HCT116 (cell line): ENCODE measurements at regions not wholly inside any gene's neighbourhood (a gene's known extent, or its start where the extent isn't known, plus 50 kb on each side); places are given as distances from the start of the nearest gene placed in this dataset.

Experiments
- ATAC-seq: fragments of 200-7000 bp; cut with Tn5 transposase; 2 replicates; pipeline ENCODE4 v1.9.1; 2020; ENCODE audit warnings: mild to moderate bottlenecking, moderate library complexity
- BruUV-seq: library from RNA; stranded (reverse); fragments of 400-500 nt; replicated peaks from 2 replicates; lab custom pipeline; 2021; lab: Mats Ljungman, UMichigan
- CTCF ChIA-PET: fragments of 300-600 bp; sonication (Branson Sonifier 250); formaldehyde crosslinking; loops from one replicate; lab custom pipeline; 2021; ENCODE audit warnings: antibody characterized with exemption; lab: Charles Lee
- POLR2A ChIA-PET: fragments of 300-600, 350-600 bp; sonication (Branson Sonifier 250); formaldehyde crosslinking; loops from one replicate; lab custom pipeline; 2021; ENCODE audit warnings: antibody characterized with exemption; lab: Charles Lee
- RAD21 ChIA-PET, 2 experiments: fragments of 300-600 bp; sonication (Branson Sonifier 250); formaldehyde crosslinking; loops; one replicate each; lab custom pipeline; 2023; ENCODE audit warnings: low total read pairs in 2 of 2; ENCODE audit not compliant: uncharacterized antibody in 2 of 2, unreplicated experiment in 2 of 2, low non-redundant PET in 1 of 2; lab: Charles Lee
- DNase-seq: peaks from one replicate; pipeline ENCODE4 v3.0.0-alpha.2; 2010; ENCODE audit warnings: low read depth, low spot score
- H2AFZ ChIP-seq: fragments of 200-600 bp; shearing (Covaris generic), sonication (generic); 2 replicates; pipeline ENCODE4 v1.6.1; 2017; ENCODE audit warnings: low read depth, mixed run types, mixed read lengths, antibody characterized with exemption, low read length; ENCODE audit not compliant: poor library complexity, severe bottlenecking
- H3K27ac ChIP-seq: 2 replicates; pipeline ENCODE4 v1.5.1; 2012; ENCODE audit warnings: low read depth, low read length
- H3K27me3 ChIP-seq: fragments of 200-600 bp; sonication (generic); 2 replicates; pipeline ENCODE4 v1.6.1; 2016; ENCODE audit warnings: mixed run types, low read length, mixed read lengths; ENCODE audit not compliant: insufficient read depth
- H3K36me3 ChIP-seq, 2 experiments: fragments of 200-500 bp in 1 of 2; fragments of 200-600 bp in 1 of 2; sonication (Bioruptor generic) in 1 of 2; sonication (generic) in 1 of 2; 2 replicates each; pipeline versions ENCODE4 v1.5.1 to v1.6.1; 2014 to 2016; ENCODE audit warnings: low read length in 2 of 2, inconsistent platforms in 1 of 2, mixed read lengths in 1 of 2, mixed run types in 1 of 2; ENCODE audit not compliant: insufficient read depth in 2 of 2, control insufficient read depth in 1 of 2
- H3K4me1 ChIP-seq, 2 experiments: fragments of 200-600 bp in 1 of 2; sonication (generic) in 1 of 2; 2 replicates each; pipeline versions ENCODE4 v1.5.1 to v1.6.1; 2012 to 2017; ENCODE audit warnings: low read length in 2 of 2, inconsistent platforms in 1 of 2, mild to moderate bottlenecking in 1 of 2, mixed read lengths in 1 of 2, mixed run types in 1 of 2, moderate library complexity in 1 of 2; ENCODE audit not compliant: insufficient read depth in 2 of 2, control insufficient read depth in 1 of 2
- H3K4me2 ChIP-seq: fragments of 200-600 bp; sonication (generic); 2 replicates; pipeline ENCODE4 v1.6.1; 2017; ENCODE audit warnings: mixed run types, low read length, mixed read lengths
- H3K4me3 ChIP-seq, 2 experiments: fragments of 200-600 bp in 1 of 2; sonication (generic) in 1 of 2; replicated peaks in 1 of 2; 2 replicates each; pipeline ENCODE4 v1.5.1; 2011 to 2016; ENCODE audit warnings: low read length in 2 of 2, control low read depth in 1 of 2, low read depth in 1 of 2, mild to moderate bottlenecking in 1 of 2, mixed read lengths in 1 of 2, mixed run types in 1 of 2
- H3K79me2 ChIP-seq: fragments of 200-600 bp; sonication (generic); 2 replicates; pipeline ENCODE4 v1.6.1; 2017; ENCODE audit warnings: mild to moderate bottlenecking, mixed run types, low read length, moderate library complexity, mixed read lengths; ENCODE audit not compliant: insufficient read depth
- H3K9ac ChIP-seq: fragments of 200-600 bp; sonication (generic); 2 replicates; pipeline ENCODE4 v1.6.1; 2016; ENCODE audit warnings: low read length, mixed read lengths
- H3K9me2 ChIP-seq: fragments of 200-600 bp; sonication (generic), shearing (Covaris generic); 2 replicates; pipeline ENCODE4 v1.6.1; 2017; ENCODE audit warnings: mixed run types, mild to moderate bottlenecking, moderate library complexity; ENCODE audit not compliant: insufficient read depth
- H3K9me3 ChIP-seq, 2 experiments: fragments of 200-500 bp in 1 of 2; fragments of 200-600 bp in 1 of 2; sonication (Bioruptor generic) in 1 of 2; sonication (generic) in 1 of 2; 2 replicates each; pipeline ENCODE4 v1.6.1; 2014 to 2017; ENCODE audit warnings: low read length in 2 of 2, mixed read lengths in 2 of 2, inconsistent platforms in 1 of 2, low read depth in 1 of 2, mild to moderate bottlenecking in 1 of 2, mixed run types in 1 of 2, moderate library complexity in 1 of 2; ENCODE audit not compliant: control insufficient read depth in 1 of 2, insufficient read depth in 1 of 2
- H4K20me1 ChIP-seq: fragments of 200-600 bp; sonication (generic), shearing (Covaris generic); 2 replicates; pipeline ENCODE4 v1.6.1; 2017; ENCODE audit warnings: mixed run types, mild to moderate bottlenecking, moderate library complexity; ENCODE audit not compliant: insufficient read depth
- CBX3 ChIP-seq: IDR thresholded peaks from 2 replicates; pipeline ENCODE4 v1.6.1; 2012; ENCODE audit warnings: low read depth
- CEBPB ChIP-seq: IDR thresholded peaks from 2 replicates; pipeline ENCODE4 v1.6.1; 2012; ENCODE audit warnings: low read depth
- EGR1 ChIP-seq: IDR thresholded peaks from 2 replicates; pipeline ENCODE4 v1.6.1; 2012; ENCODE audit warnings: low read depth
- ELF1 ChIP-seq: IDR thresholded peaks from 2 replicates; pipeline ENCODE4 v1.6.1; 2012; ENCODE audit warnings: low read depth, borderline replicate concordance
- EZH2 ChIP-seq: fragments of 200-600 bp; sonication (generic); IDR thresholded peaks from 2 replicates; pipeline ENCODE4 v1.6.1; 2017; ENCODE audit warnings: antibody characterized with exemption, mixed run types
- EZH2phosphoT487 ChIP-seq: fragments of 200-600 bp; IDR thresholded peaks from 2 replicates; pipeline ENCODE4 v1.6.1; 2018; ENCODE audit warnings: antibody characterized with exemption, borderline replicate concordance
- FOSL1 ChIP-seq: IDR thresholded peaks from 2 replicates; pipeline ENCODE4 v1.6.1; 2012; ENCODE audit warnings: low read depth
- JUND ChIP-seq: IDR thresholded peaks from 2 replicates; pipeline ENCODE4 v1.6.1; 2012
- POLR2A ChIP-seq: IDR thresholded peaks from 2 replicates; pipeline ENCODE4 v1.7.0; 2011; ENCODE audit warnings: borderline replicate concordance; ENCODE audit not compliant: insufficient read depth, insufficient read length; ENCODE audit errors: extremely low read depth
- POLR2AphosphoS5 ChIP-seq: IDR thresholded peaks from 2 replicates; pipeline ENCODE4 v1.6.1; 2011; ENCODE audit warnings: mild to moderate bottlenecking, low read depth, low read length, moderate library complexity
- SP1 ChIP-seq: IDR thresholded peaks from 2 replicates; pipeline ENCODE4 v1.6.1; 2012; ENCODE audit warnings: low read depth
- SRF ChIP-seq: IDR thresholded peaks from 2 replicates; pipeline ENCODE4 v1.6.1; 2012; ENCODE audit warnings: low read depth
- TCF7L2 ChIP-seq: IDR thresholded peaks from 2 replicates; pipeline ENCODE4 v1.7.0; 2011; ENCODE audit warnings: borderline replicate concordance, inconsistent platforms; ENCODE audit not compliant: insufficient read depth, insufficient read length; ENCODE audit errors: extremely low read depth
- YY1 ChIP-seq: IDR thresholded peaks from 2 replicates; pipeline ENCODE4 v1.6.1; 2011; ENCODE audit warnings: low read length, low read depth, moderate library complexity, mild to moderate bottlenecking; ENCODE audit not compliant: insufficient replicate concordance; ENCODE audit errors: extremely low read depth
- ZFX ChIP-seq: fragments of 450-650 bp; IDR thresholded peaks from 2 replicates; pipeline ENCODE4 v1.6.1; 2017
- ZNF274 ChIP-seq: fragments of 200-500 bp; sonication (Bioruptor generic); IDR thresholded peaks from 2 replicates; pipeline ENCODE4 v1.6.1; 2014; ENCODE audit warnings: mild to moderate bottlenecking, low read depth, low read length, inconsistent platforms
- intact Hi-C: fragments of 100-400 bp; cut with micrococcal nuclease; formaldehyde crosslinking; loops from 2 replicates; pipeline ENCODE4 v1.10.0; 2022
- TF ChIP-seq, protein P1 (sequence below): IDR thresholded peaks from 2 replicates; pipeline ENCODE4 v1.6.1; 2012; ENCODE audit warnings: low read depth
- TF ChIP-seq, protein P2 (sequence below): IDR thresholded peaks from 2 replicates; pipeline ENCODE4 v1.6.1; 2012
- TF ChIP-seq, protein P3 (sequence below): IDR thresholded peaks from 2 replicates; pipeline ENCODE4 v1.6.1; 2011; ENCODE audit warnings: mild to moderate bottlenecking, low read length, moderate library complexity; ENCODE audit not compliant: insufficient replicate concordance; ENCODE audit errors: extremely low read depth

DNA sequence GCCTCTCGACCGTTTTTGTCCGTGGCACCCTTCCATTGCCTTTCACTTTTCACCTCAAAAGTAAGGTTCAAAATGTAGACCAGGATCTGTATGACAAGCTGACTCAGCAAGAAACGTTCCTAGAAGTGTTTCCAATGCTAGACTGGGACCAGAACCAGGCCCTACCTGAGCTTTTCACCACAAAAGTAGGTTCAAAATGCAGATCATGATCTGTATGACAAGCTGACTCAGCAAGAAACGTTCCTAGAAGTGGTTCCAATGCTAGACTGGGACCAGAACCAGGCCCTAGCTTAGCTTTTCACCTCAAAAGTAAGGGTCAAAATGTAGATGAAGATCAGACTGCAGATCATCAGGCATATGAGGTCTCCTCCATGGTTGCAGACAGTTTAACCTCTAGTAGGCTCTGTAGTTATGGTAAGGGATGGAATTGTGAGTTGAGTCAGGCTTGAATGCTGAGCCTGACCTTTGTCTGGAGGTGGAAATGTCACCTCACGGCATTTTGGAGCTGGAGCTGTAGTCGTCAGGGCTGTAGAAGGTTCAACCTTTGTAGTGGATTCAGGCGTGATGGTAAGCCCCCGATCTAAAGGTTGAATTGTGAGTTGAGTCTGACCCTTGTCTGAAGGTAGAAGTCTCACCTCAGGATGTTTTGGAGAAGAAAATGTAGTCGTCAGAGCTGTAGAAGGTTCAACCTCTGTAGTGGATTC is 50.2 kb upstream of the TMEM97 start:
- ChIA-PET POLR2A (interaction anchor here (1.4 kb wide), 1 partner anchor 13 kb away, joined by 3 read pairs; no protein-coding TSS in a partner anchor), CTCF (interaction anchor here (1.5 kb wide), 1 partner anchor 17 kb away, joined by 3 read pairs; no protein-coding TSS in a partner anchor), RAD21 (no interaction called here)
- H4K20me1 ChIP-seq = no peaks in the 10 kb centered on the region
- ATAC-seq (no peak), DNase-seq (no peak)
- H3K4me1 ChIP-seq = no peaks in the 10 kb centered on the region; a peak in 1 of 4 replicates
- peaks cover 0 to 10% of the 10 kb centered on the region in 2 experiments; a peak in 1 of 4 replicates for H3K9me3 ChIP-seq
- no TSS peak for BruUV-seq
- no peaks in the 10 kb centered on the region for H3K36me3 ChIP-seq
- intact Hi-C loops = no loop called here
- TF ChIP-seq JUND = no peak
- no peak for TF ChIP-seq ELF1
- TF ChIP-seq CEBPB = no peak
- no peak for TF ChIP-seq TCF7L2
- TF ChIP-seq POLR2A = no peak
- TF ChIP-seq EZH2phosphoT487 = no peak
- TF ChIP-seq ZFX = no peak
- TF ChIP-seq, protein P1, sequence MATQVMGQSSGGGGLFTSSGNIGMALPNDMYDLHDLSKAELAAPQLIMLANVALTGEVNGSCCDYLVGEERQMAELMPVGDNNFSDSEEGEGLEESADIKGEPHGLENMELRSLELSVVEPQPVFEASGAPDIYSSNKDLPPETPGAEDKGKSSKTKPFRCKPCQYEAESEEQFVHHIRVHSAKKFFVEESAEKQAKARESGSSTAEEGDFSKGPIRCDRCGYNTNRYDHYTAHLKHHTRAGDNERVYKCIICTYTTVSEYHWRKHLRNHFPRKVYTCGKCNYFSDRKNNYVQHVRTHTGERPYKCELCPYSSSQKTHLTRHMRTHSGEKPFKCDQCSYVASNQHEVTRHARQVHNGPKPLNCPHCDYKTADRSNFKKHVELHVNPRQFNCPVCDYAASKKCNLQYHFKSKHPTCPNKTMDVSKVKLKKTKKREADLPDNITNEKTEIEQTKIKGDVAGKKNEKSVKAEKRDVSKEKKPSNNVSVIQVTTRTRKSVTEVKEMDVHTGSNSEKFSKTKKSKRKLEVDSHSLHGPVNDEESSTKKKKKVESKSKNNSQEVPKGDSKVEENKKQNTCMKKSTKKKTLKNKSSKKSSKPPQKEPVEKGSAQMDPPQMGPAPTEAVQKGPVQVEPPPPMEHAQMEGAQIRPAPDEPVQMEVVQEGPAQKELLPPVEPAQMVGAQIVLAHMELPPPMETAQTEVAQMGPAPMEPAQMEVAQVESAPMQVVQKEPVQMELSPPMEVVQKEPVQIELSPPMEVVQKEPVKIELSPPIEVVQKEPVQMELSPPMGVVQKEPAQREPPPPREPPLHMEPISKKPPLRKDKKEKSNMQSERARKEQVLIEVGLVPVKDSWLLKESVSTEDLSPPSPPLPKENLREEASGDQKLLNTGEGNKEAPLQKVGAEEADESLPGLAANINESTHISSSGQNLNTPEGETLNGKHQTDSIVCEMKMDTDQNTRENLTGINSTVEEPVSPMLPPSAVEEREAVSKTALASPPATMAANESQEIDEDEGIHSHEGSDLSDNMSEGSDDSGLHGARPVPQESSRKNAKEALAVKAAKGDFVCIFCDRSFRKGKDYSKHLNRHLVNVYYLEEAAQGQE = no peak
- TF ChIP-seq ZNF274 = no peak
- TF ChIP-seq YY1 = no peak
- TF ChIP-seq SRF = no peak
- no peak for TF ChIP-seq POLR2AphosphoS5
- TF ChIP-seq, protein P2, sequence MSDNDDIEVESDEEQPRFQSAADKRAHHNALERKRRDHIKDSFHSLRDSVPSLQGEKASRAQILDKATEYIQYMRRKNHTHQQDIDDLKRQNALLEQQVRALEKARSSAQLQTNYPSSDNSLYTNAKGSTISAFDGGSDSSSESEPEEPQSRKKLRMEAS = no peak
- TF ChIP-seq EGR1 = no peak
- TF ChIP-seq SP1 = no peak
- TF ChIP-seq FOSL1 = no peak
- no peak for TF ChIP-seq CBX3
- no peak for TF ChIP-seq EZH2
- TF ChIP-seq, protein P3, sequence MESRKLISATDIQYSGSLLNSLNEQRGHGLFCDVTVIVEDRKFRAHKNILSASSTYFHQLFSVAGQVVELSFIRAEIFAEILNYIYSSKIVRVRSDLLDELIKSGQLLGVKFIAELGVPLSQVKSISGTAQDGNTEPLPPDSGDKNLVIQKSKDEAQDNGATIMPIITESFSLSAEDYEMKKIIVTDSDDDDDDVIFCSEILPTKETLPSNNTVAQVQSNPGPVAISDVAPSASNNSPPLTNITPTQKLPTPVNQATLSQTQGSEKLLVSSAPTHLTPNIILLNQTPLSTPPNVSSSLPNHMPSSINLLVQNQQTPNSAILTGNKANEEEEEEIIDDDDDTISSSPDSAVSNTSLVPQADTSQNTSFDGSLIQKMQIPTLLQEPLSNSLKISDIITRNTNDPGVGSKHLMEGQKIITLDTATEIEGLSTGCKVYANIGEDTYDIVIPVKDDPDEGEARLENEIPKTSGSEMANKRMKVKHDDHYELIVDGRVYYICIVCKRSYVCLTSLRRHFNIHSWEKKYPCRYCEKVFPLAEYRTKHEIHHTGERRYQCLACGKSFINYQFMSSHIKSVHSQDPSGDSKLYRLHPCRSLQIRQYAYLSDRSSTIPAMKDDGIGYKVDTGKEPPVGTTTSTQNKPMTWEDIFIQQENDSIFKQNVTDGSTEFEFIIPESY = no peak
- no peaks in the 10 kb centered on the region for H3K27me3 ChIP-seq
- no peaks in the 10 kb centered on the region for H3K79me2 ChIP-seq
- H3K4me3 ChIP-seq = no peak overlapping the region
- H3K9ac ChIP-seq = no peak overlapping the region
- no peaks in the 10 kb centered on the region for H3K9me2 ChIP-seq
- no peak overlapping the region for H2AFZ ChIP-seq
- no peak overlapping the region for H3K4me2 ChIP-seq
- no peak overlapping the region for H3K27ac ChIP-seq
